ENCODE measurements at regions not wholly inside any gene's neighbourhood (a gene's known extent, or its start where the extent isn't known, plus 50 kb on each side); places are given as distances from the start of the nearest gene placed in this dataset.

GRCh38 chr4:27191592-27191991 is 331.0 kb downstream of the STIM2 start:
- no peak overlapping the region for H3K4me3 ChIP-seq (ENCODE audit: low read depth, low read length)
- DNase-seq (ENCODE audit: low read depth, low spot score), result no peak
- TF ChIP-seq CTCF (IDR thresholded peaks at IDR 0.05; ENCODE audit: insufficient read depth, low read length, missing control alignments), result no peak
- ChIA-PET CTCF (no interaction called here), POLR2A (no interaction called here)

- CTCF ChIA-PET, result no interaction called here
Observed at GRCh38 chr4:27194599-27195176, 334.0 kb downstream of the STIM2 start.

GRCh38 chr4:27198246-27198645 is 337.6 kb downstream of the STIM2 start:
- ChIA-PET POLR2A (no interaction called here), CTCF (no interaction called here)
- H3K4me3 ChIP-seq (ENCODE audit: low read depth, low read length), result no peak overlapping the region
- TF ChIP-seq CTCF (IDR thresholded peaks at IDR 0.05; ENCODE audit: insufficient read depth, low read length, missing control alignments), result no peak
- no peak for DNase-seq (ENCODE audit: low read depth, low spot score)

More at GRCh38 chr4:27194599-27195176, 334.0 kb downstream of the STIM2 start:
- no peak overlapping the region for H3K4me3 ChIP-seq (ENCODE audit: low read depth, low read length)
- no peak for TF ChIP-seq CTCF (IDR thresholded peaks at IDR 0.05; ENCODE audit: insufficient read depth, low read length, missing control alignments)
- POLR2A ChIA-PET, result no interaction called here
- no peak for DNase-seq (ENCODE audit: low read depth, low spot score)

- CTCF ChIA-PET, result no interaction called here
- POLR2A ChIA-PET, result no interaction called here
- no peak for DNase-seq (ENCODE audit: low read depth, low spot score)
- H3K4me3 ChIP-seq (ENCODE audit: low read depth, low read length), result no peak overlapping the region
- TF ChIP-seq CTCF (IDR thresholded peaks at IDR 0.05; ENCODE audit: insufficient read depth, low read length, missing control alignments), result no peak
Observed at GRCh38 chr4:27198971-27199370, 338.3 kb downstream of the STIM2 start.

- no peak for DNase-seq (ENCODE audit: low read depth, low spot score)
- no peak overlapping the region for H3K4me3 ChIP-seq (ENCODE audit: low read depth, low read length)
- POLR2A ChIA-PET, result no interaction called here
- CTCF ChIA-PET, result no interaction called here
- TF ChIP-seq CTCF (IDR thresholded peaks at IDR 0.05; ENCODE audit: insufficient read depth, low read length, missing control alignments), result no peak
Observed at GRCh38 chr4:27206009-27206408, 345.4 kb downstream of the STIM2 start.

GRCh38 chr4:27210956-27211355 is 350.3 kb downstream of the STIM2 start:
- no peak for TF ChIP-seq CTCF (IDR thresholded peaks at IDR 0.05; ENCODE audit: insufficient read depth, low read length, missing control alignments)
- CTCF ChIA-PET, result no interaction called here
- no peak overlapping the region for H3K4me3 ChIP-seq (ENCODE audit: low read depth, low read length)
- POLR2A ChIA-PET, result no interaction called here
- DNase-seq (ENCODE audit: low read depth, low spot score), result no peak
